Gastrocnemius medialis (tissue), 4 donors: ENCODE measurements at regions not wholly inside any gene's neighbourhood (a gene's known extent, or its start where the extent isn't known, plus 50 kb on each side); places are given as distances from the start of the nearest gene placed in this dataset.

Experiments
- CTCF ChIP-seq, 5 experiments: fragments of 450-650 bp in 3 of 5; fragments of 200-600 bp in 2 of 5; sonication (generic) in 2 of 5; IDR thresholded peaks in 4 of 5; conservative IDR thresholded peaks in 1 of 5; 1 replicate in 4 of 5; 2 replicates in 1 of 5; pipeline ENCODE4 v1.5.1; 2016 to 2019; ENCODE audit warnings: antibody characterized with exemption in 5 of 5, mild to moderate bottlenecking in 3 of 5, moderate library complexity in 3 of 5
- POLR2A ChIP-seq, 2 donors: fragments of 450-650 bp; IDR thresholded peaks; one replicate each; pipeline ENCODE4 v1.6.1; 2017; ENCODE audit warnings: antibody characterized with exemption in 2 of 2, mild to moderate bottlenecking in 2 of 2, moderate library complexity in 2 of 2

- TF ChIP-seq CTCF (IDR thresholded peaks at IDR 0.05 in 4 of 5, conservative IDR thresholded peaks at IDR 0.05 in 1 of 5) (no peak), POLR2A (IDR thresholded peaks at IDR 0.05) (no peak)
Observed at GRCh38 chr1:238005116-238005515, 114.4 kb upstream of the ZP4 start.
